WTC11 (cell line): ENCODE measurements at regions not wholly inside any gene's neighbourhood (a gene's known extent, or its start where the extent isn't known, plus 50 kb on each side); places are given as distances from the start of the nearest gene placed in this dataset.

Experiments used
- CREB1 ChIP-seq: sonication (generic); formaldehyde crosslinking; IDR thresholded peaks from 2 replicates; pipeline ENCODE4 v1.8.0; 2023; ENCODE audit warnings: mild to moderate bottlenecking, missing genetic modification reagents
- IRF1 ChIP-seq: sonication (generic); formaldehyde crosslinking; IDR thresholded peaks from 2 replicates; pipeline ENCODE4 v1.8.0; 2023; ENCODE audit warnings: missing genetic modification reagents
- IRF2 ChIP-seq: sonication (generic); formaldehyde crosslinking; IDR thresholded peaks from 2 replicates; pipeline ENCODE4 v1.8.0; 2022; ENCODE audit warnings: low read depth, missing genetic modification reagents, borderline replicate concordance
- NR3C1 ChIP-seq: sonication (generic); formaldehyde crosslinking; conservative IDR thresholded peaks from 2 replicates; pipeline ENCODE4 v1.8.1; 2023; ENCODE audit warnings: low read depth, mild to moderate bottlenecking, missing genetic modification reagents
- TF ChIP-seq, protein P1 (sequence below): fragments of 200-600 bp; IDR thresholded peaks from 2 replicates; pipeline ENCODE4 v1.8.0; 2022; ENCODE audit warnings: antibody characterized with exemption
- TF ChIP-seq, protein P2 (sequence below): sonication (generic); formaldehyde crosslinking; IDR thresholded peaks from 2 replicates; pipeline ENCODE4 v1.8.0; 2023; ENCODE audit warnings: missing genetic modification reagents, mild to moderate bottlenecking, borderline replicate concordance
- TF ChIP-seq, protein P3 (sequence below): sonication (generic); formaldehyde crosslinking; IDR thresholded peaks from 2 replicates; pipeline ENCODE4 v1.8.1; 2023; ENCODE audit warnings: mild to moderate bottlenecking, missing genetic modification reagents, borderline replicate concordance
- TF ChIP-seq, protein P4 (sequence below): sonication (generic); formaldehyde crosslinking; IDR thresholded peaks from 2 replicates; pipeline ENCODE4 v1.8.1; 2022; ENCODE audit warnings: low read depth, missing genetic modification reagents, borderline replicate concordance

GRCh38 chr7:115267503-115267902, 345.6 kb downstream of the MDFIC start:
- TF ChIP-seq NR3C1 (CRISPR knock-in tag) (no peak), IRF1 (CRISPR knock-in tag) (no peak), IRF2 (CRISPR knock-in tag) (no peak), CREB1 (CRISPR knock-in tag) (no peak)
- TF ChIP-seq, protein P1, sequence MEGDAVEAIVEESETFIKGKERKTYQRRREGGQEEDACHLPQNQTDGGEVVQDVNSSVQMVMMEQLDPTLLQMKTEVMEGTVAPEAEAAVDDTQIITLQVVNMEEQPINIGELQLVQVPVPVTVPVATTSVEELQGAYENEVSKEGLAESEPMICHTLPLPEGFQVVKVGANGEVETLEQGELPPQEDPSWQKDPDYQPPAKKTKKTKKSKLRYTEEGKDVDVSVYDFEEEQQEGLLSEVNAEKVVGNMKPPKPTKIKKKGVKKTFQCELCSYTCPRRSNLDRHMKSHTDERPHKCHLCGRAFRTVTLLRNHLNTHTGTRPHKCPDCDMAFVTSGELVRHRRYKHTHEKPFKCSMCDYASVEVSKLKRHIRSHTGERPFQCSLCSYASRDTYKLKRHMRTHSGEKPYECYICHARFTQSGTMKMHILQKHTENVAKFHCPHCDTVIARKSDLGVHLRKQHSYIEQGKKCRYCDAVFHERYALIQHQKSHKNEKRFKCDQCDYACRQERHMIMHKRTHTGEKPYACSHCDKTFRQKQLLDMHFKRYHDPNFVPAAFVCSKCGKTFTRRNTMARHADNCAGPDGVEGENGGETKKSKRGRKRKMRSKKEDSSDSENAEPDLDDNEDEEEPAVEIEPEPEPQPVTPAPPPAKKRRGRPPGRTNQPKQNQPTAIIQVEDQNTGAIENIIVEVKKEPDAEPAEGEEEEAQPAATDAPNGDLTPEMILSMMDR: no peak
- TF ChIP-seq, protein P2, sequence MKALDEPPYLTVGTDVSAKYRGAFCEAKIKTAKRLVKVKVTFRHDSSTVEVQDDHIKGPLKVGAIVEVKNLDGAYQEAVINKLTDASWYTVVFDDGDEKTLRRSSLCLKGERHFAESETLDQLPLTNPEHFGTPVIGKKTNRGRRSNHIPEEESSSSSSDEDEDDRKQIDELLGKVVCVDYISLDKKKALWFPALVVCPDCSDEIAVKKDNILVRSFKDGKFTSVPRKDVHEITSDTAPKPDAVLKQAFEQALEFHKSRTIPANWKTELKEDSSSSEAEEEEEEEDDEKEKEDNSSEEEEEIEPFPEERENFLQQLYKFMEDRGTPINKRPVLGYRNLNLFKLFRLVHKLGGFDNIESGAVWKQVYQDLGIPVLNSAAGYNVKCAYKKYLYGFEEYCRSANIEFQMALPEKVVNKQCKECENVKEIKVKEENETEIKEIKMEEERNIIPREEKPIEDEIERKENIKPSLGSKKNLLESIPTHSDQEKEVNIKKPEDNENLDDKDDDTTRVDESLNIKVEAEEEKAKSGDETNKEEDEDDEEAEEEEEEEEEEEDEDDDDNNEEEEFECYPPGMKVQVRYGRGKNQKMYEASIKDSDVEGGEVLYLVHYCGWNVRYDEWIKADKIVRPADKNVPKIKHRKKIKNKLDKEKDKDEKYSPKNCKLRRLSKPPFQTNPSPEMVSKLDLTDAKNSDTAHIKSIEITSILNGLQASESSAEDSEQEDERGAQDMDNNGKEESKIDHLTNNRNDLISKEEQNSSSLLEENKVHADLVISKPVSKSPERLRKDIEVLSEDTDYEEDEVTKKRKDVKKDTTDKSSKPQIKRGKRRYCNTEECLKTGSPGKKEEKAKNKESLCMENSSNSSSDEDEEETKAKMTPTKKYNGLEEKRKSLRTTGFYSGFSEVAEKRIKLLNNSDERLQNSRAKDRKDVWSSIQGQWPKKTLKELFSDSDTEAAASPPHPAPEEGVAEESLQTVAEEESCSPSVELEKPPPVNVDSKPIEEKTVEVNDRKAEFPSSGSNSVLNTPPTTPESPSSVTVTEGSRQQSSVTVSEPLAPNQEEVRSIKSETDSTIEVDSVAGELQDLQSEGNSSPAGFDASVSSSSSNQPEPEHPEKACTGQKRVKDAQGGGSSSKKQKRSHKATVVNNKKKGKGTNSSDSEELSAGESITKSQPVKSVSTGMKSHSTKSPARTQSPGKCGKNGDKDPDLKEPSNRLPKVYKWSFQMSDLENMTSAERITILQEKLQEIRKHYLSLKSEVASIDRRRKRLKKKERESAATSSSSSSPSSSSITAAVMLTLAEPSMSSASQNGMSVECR (CRISPR knock-in tag): no peak
- TF ChIP-seq, protein P3, sequence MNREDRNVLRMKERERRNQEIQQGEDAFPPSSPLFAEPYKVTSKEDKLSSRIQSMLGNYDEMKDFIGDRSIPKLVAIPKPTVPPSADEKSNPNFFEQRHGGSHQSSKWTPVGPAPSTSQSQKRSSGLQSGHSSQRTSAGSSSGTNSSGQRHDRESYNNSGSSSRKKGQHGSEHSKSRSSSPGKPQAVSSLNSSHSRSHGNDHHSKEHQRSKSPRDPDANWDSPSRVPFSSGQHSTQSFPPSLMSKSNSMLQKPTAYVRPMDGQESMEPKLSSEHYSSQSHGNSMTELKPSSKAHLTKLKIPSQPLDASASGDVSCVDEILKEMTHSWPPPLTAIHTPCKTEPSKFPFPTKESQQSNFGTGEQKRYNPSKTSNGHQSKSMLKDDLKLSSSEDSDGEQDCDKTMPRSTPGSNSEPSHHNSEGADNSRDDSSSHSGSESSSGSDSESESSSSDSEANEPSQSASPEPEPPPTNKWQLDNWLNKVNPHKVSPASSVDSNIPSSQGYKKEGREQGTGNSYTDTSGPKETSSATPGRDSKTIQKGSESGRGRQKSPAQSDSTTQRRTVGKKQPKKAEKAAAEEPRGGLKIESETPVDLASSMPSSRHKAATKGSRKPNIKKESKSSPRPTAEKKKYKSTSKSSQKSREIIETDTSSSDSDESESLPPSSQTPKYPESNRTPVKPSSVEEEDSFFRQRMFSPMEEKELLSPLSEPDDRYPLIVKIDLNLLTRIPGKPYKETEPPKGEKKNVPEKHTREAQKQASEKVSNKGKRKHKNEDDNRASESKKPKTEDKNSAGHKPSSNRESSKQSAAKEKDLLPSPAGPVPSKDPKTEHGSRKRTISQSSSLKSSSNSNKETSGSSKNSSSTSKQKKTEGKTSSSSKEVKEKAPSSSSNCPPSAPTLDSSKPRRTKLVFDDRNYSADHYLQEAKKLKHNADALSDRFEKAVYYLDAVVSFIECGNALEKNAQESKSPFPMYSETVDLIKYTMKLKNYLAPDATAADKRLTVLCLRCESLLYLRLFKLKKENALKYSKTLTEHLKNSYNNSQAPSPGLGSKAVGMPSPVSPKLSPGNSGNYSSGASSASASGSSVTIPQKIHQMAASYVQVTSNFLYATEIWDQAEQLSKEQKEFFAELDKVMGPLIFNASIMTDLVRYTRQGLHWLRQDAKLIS: no peak
- TF ChIP-seq, protein P4, sequence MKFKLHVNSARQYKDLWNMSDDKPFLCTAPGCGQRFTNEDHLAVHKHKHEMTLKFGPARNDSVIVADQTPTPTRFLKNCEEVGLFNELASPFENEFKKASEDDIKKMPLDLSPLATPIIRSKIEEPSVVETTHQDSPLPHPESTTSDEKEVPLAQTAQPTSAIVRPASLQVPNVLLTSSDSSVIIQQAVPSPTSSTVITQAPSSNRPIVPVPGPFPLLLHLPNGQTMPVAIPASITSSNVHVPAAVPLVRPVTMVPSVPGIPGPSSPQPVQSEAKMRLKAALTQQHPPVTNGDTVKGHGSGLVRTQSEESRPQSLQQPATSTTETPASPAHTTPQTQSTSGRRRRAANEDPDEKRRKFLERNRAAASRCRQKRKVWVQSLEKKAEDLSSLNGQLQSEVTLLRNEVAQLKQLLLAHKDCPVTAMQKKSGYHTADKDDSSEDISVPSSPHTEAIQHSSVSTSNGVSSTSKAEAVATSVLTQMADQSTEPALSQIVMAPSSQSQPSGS (CRISPR knock-in tag): no peak
